DOHH2 (cell line): ENCODE measurements at regions not wholly inside any gene's neighbourhood (a gene's known extent, or its start where the extent isn't known, plus 50 kb on each side); places are given as distances from the start of the nearest gene placed in this dataset.

Experiments used
- H3F3A ChIP-seq: fragments of 200-600 bp; sonication (generic), shearing (Covaris generic); 2 replicates; pipeline ENCODE4 v1.6.0; 2016; ENCODE audit warnings: antibody characterized with exemption, mild to moderate bottlenecking; ENCODE audit not compliant: control insufficient read depth, insufficient read depth
- H3K27ac ChIP-seq: fragments of 200-600 bp; sonication (generic); 2 replicates; pipeline ENCODE4 v1.5.1; 2014; ENCODE audit warnings: low read depth, mild to moderate bottlenecking, low read length, moderate library complexity
- H3K27me3 ChIP-seq: fragments of 200-600 bp; sonication (generic); 2 replicates; pipeline ENCODE4 v1.6.1; 2014; ENCODE audit warnings: mild to moderate bottlenecking, low read length, mixed read lengths; ENCODE audit not compliant: control insufficient read depth
- H3K36me3 ChIP-seq: fragments of 200-600 bp; sonication (generic); 2 replicates; pipeline ENCODE4 v1.6.1; 2014; ENCODE audit warnings: mild to moderate bottlenecking, low read length, moderate library complexity, mixed read lengths; ENCODE audit not compliant: control insufficient read depth
- H3K4me1 ChIP-seq: fragments of 200-600 bp; sonication (generic); 2 replicates; pipeline ENCODE4 v1.6.1; 2014; ENCODE audit warnings: mild to moderate bottlenecking, low read length, mixed read lengths; ENCODE audit not compliant: control insufficient read depth
- H3K4me2 ChIP-seq: fragments of 200-600 bp; sonication (generic); 2 replicates; pipeline ENCODE4 v1.6.0; 2014; ENCODE audit warnings: mild to moderate bottlenecking, low read length, moderate library complexity
- H3K4me3 ChIP-seq: fragments of 200-600 bp; sonication (generic); 2 replicates; pipeline ENCODE4 v1.5.1; 2014; ENCODE audit warnings: mild to moderate bottlenecking, low read length, mixed read lengths
- H3K79me2 ChIP-seq: fragments of 200-600 bp; sonication (generic); 2 replicates; pipeline ENCODE4 v1.6.1; 2014; ENCODE audit warnings: mild to moderate bottlenecking, low read length, mixed read lengths; ENCODE audit not compliant: control insufficient read depth
- H3K9me2 ChIP-seq: fragments of 200-600 bp; sonication (generic); replicated peaks from 2 replicates; pipeline ENCODE4 v1.6.1; 2014; ENCODE audit warnings: mild to moderate bottlenecking, low read length, mixed read lengths; ENCODE audit not compliant: control insufficient read depth
- H3K9me3 ChIP-seq: fragments of 200-600 bp; sonication (generic); 2 replicates; pipeline ENCODE4 v1.6.1; 2014; ENCODE audit warnings: antibody characterized with exemption, low read length, mixed read lengths; ENCODE audit not compliant: control insufficient read depth, insufficient read depth
- H4K20me1 ChIP-seq: fragments of 200-600 bp; sonication (generic); 2 replicates; pipeline ENCODE4 v1.6.0; 2014; ENCODE audit warnings: low read depth, mild to moderate bottlenecking, antibody characterized with exemption, low read length, moderate library complexity; ENCODE audit not compliant: control insufficient read depth, insufficient read depth
- EZH2phosphoT487 ChIP-seq: fragments of 200-600 bp; sonication (generic); IDR thresholded peaks from 2 replicates; pipeline ENCODE4 v1.6.1; 2017; ENCODE audit warnings: borderline replicate concordance, mild to moderate bottlenecking, antibody characterized with exemption, low read length, moderate library complexity, mixed read lengths
- TF ChIP-seq, protein P1 (sequence below): fragments of 200-600 bp; sonication (generic); IDR thresholded peaks from one replicate; pipeline ENCODE4 v1.5.1; 2014; ENCODE audit warnings: antibody characterized with exemption, mild to moderate bottlenecking, low read depth, low read length; ENCODE audit not compliant: poor library complexity, severe bottlenecking

DNA sequence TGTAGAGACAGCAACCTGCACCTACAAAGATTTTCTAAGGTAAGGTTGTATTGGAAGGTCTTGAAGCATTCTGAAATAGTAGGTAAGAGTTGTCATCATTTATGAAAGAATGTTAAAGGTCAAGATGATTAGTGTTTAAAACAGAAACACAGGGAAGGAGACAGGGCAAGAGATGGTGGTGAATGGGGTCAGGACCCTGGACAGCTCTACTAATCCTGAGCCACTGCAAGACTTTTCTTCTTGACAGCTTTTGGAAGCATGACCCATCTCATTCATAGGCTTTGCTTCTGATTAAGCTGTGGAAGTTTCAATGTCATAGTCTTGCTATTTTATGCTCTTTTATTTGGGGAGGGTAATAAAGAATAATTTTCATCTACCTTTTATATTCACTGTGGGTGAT, 75.5 kb upstream of the CAND1 start:
- Histone ChIP-seq H3K4me3 (no peak overlapping the region), H4K20me1 (no peaks in the 10 kb centered on the region), H3K36me3 (no peaks in the 10 kb centered on the region), H3K9me3 (no peaks in the 10 kb centered on the region), H3F3A (no peaks in the 10 kb centered on the region), H3K27ac (no peak overlapping the region), H3K4me1 (no peaks in the 10 kb centered on the region), H3K79me2 (no peaks in the 10 kb centered on the region), H3K27me3 (no peaks in the 10 kb centered on the region), H3K9me2 (no peaks in the 10 kb centered on the region), H3K4me2 (no peak overlapping the region)
- TF ChIP-seq, protein P1, sequence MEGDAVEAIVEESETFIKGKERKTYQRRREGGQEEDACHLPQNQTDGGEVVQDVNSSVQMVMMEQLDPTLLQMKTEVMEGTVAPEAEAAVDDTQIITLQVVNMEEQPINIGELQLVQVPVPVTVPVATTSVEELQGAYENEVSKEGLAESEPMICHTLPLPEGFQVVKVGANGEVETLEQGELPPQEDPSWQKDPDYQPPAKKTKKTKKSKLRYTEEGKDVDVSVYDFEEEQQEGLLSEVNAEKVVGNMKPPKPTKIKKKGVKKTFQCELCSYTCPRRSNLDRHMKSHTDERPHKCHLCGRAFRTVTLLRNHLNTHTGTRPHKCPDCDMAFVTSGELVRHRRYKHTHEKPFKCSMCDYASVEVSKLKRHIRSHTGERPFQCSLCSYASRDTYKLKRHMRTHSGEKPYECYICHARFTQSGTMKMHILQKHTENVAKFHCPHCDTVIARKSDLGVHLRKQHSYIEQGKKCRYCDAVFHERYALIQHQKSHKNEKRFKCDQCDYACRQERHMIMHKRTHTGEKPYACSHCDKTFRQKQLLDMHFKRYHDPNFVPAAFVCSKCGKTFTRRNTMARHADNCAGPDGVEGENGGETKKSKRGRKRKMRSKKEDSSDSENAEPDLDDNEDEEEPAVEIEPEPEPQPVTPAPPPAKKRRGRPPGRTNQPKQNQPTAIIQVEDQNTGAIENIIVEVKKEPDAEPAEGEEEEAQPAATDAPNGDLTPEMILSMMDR: no peak
- TF ChIP-seq EZH2phosphoT487: no peak

DNA sequence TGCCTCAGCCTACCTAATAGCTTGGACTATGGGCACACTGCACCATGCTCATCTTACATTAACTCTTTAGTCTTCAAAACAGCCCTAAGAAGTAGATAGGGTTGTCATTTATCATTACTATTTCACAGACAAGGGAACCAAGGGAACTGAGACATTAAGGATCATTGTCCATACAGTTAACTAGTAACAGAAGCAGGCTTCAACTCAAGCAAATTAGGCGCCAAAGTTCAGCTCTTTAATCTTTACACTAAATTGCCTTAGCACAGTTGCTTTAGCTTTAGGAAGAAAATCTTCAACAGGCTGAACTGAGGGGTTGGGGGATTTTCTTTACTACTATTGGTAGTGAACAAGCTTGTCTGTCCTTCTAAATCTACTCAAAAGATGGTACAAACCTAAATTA, 68.8 kb upstream of the CAND1 start:
- H3K9me3 ChIP-seq: no peaks in the 10 kb centered on the region
- TF ChIP-seq, protein P1: no peak
- TF ChIP-seq EZH2phosphoT487: no peak
- H3K79me2 ChIP-seq: no peaks in the 10 kb centered on the region
- H3K4me1 ChIP-seq: no peaks in the 10 kb centered on the region
- H3K4me2 ChIP-seq: no peak overlapping the region
- no peak overlapping the region for H3K27ac ChIP-seq
- H4K20me1 ChIP-seq: no peaks in the 10 kb centered on the region
- H3K4me3 ChIP-seq: no peak overlapping the region
- H3K9me2 ChIP-seq: no peaks in the 10 kb centered on the region
- H3K36me3 ChIP-seq: no peaks in the 10 kb centered on the region
- H3F3A ChIP-seq: no peaks in the 10 kb centered on the region
- no peaks in the 10 kb centered on the region for H3K27me3 ChIP-seq

DNA sequence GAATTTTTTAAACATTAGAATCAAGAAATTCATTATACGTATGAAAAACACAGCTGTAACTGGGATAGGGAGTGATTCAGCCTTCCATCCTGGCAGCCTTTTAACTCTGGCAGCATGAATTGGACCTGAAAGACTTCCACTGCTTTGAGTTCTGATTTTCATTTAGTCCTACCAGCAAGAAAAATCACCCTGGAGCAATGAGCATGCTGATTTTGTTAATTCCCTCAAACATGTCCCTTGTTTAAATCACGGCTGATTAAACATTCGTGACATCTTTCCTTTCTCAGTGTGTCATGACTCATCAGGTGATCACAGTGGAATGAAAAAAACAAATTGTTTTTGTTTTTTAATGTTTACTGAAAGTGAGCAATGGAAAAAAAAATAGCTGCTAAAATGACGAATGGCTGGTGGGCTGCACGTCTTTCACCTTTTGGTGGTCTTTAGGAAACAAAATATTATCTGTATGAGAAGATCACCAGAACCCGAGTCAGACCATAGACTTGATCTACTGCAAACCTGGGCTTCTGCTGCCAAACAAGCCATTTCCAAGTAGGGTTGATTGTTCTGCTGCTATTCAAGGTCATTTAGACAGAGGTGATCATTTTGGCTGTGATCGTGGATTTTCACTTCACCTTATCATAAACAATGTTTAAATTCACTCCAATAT, 67.0 kb upstream of the CAND1 start:
- H3K79me2 ChIP-seq: no peaks in the 10 kb centered on the region
- H3K36me3 ChIP-seq: no peaks in the 10 kb centered on the region
- H4K20me1 ChIP-seq: no peaks in the 10 kb centered on the region
- H3K27ac ChIP-seq: no peak overlapping the region
- no peak overlapping the region for H3K4me3 ChIP-seq
- no peaks in the 10 kb centered on the region for H3K27me3 ChIP-seq
- no peaks in the 10 kb centered on the region for H3K9me3 ChIP-seq
- no peak overlapping the region for H3K4me2 ChIP-seq
- no peaks in the 10 kb centered on the region for H3K4me1 ChIP-seq
- no peaks in the 10 kb centered on the region for H3F3A ChIP-seq
- TF ChIP-seq EZH2phosphoT487: no peak
- TF ChIP-seq, protein P1: no peak
- H3K9me2 ChIP-seq: no peaks in the 10 kb centered on the region

DNA sequence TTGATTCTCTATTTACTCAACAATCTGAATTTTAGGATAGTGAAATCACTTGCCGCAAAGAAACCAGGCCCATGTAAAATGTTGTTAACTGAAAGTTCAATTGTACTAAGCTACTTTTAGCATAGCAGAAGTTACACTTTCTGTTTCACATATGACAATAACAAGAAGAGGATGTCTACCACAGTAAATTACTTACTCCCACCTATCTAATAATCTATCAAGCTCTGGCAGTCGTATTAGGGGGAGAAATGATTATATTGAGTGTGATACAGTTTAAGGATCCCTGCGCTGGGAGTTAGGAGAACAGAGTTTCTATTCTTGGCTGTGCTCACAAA, 66.5 kb upstream of the CAND1 start:
- H3K9me3 ChIP-seq: no peaks in the 10 kb centered on the region
- H3K79me2 ChIP-seq: no peaks in the 10 kb centered on the region
- H4K20me1 ChIP-seq: no peaks in the 10 kb centered on the region
- H3K27me3 ChIP-seq: no peaks in the 10 kb centered on the region
- H3K36me3 ChIP-seq: no peaks in the 10 kb centered on the region
- TF ChIP-seq, protein P1: no peak
- no peak for TF ChIP-seq EZH2phosphoT487
- no peaks in the 10 kb centered on the region for H3K9me2 ChIP-seq
- no peak overlapping the region for H3K4me3 ChIP-seq
- no peaks in the 10 kb centered on the region for H3K4me1 ChIP-seq
- no peak overlapping the region for H3K27ac ChIP-seq
- no peak overlapping the region for H3K4me2 ChIP-seq
- no peaks in the 10 kb centered on the region for H3F3A ChIP-seq
